ENCODE measurements at regions not wholly inside any gene's neighbourhood (a gene's known extent, or its start where the extent isn't known, plus 50 kb on each side); places are given as distances from the start of the nearest gene placed in this dataset.

DNA sequence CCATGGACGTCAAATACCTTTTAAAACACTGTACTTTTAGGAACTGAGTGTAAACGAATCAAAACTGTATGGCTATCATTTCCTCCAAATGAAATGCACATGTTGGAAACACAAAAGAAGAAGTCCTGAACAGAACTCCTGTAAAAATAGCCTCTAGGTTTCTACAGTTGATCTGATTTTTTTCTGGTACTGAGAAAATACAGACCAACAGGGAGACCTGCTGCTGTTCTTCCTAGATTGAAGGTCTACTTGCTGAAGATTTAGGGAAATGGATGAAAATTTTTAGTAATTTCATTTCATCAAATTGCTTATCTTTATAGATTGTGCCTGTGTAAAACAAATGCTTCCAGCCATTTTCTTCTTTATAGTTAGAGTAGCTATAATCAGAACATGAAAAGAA is 520.4 kb downstream of the SLITRK6 start:
- H3K4me3 ChIP-seq (ENCODE audit: low read length in 2 of 2) = no peak overlapping the region
- H3K4me1 ChIP-seq (ENCODE audit: control insufficient read depth, insufficient read depth, low read length) = no peaks in the 10 kb centered on the region
- H3K9me3 ChIP-seq (ENCODE audit: control insufficient read depth in 2 of 2, low read length in 2 of 2) = no peaks in the 10 kb centered on the region
- no peaks in the 10 kb centered on the region for H3K36me3 ChIP-seq (ENCODE audit: control insufficient read depth in 2 of 2, insufficient read depth in 2 of 2, low read length in 2 of 2)
- H3K27ac ChIP-seq (ENCODE audit: low read length) = no peak overlapping the region
- H3K27me3 ChIP-seq (ENCODE audit: control insufficient read depth in 1 of 2, insufficient read depth in 2 of 2, low read length in 2 of 2) = no peaks in the 10 kb centered on the region
- no peak overlapping the region for H3K9ac ChIP-seq (ENCODE audit: low read length in 2 of 2)

DNA sequence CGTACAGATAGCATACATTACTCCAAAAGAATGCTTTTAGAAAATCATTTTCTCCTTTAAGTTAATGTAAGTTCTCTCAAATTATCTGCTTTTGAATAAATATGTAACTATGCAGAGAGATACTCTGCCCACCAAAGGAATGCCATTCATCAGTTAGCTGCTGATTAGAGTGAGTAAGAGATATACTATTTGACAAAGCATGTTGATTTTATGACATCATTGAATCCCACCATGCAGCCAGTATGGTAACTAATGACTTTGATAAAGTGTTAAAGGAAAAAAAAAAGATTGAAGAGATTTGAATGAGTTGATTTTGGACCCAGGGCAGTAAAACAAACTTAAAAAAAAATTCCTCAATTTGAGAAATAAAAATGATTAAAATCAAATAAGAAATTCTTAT is 521.5 kb downstream of the SLITRK6 start:
- H3K4me3 ChIP-seq (ENCODE audit: low read length in 2 of 2) = no peak overlapping the region
- no peaks in the 10 kb centered on the region for H3K9me3 ChIP-seq (ENCODE audit: control insufficient read depth in 2 of 2, low read length in 2 of 2)
- H3K9ac ChIP-seq (ENCODE audit: low read length in 2 of 2) = no peak overlapping the region
- no peaks in the 10 kb centered on the region for H3K4me1 ChIP-seq (ENCODE audit: control insufficient read depth, insufficient read depth, low read length)
- no peaks in the 10 kb centered on the region for H3K36me3 ChIP-seq (ENCODE audit: control insufficient read depth in 2 of 2, insufficient read depth in 2 of 2, low read length in 2 of 2)
- no peak overlapping the region for H3K27ac ChIP-seq (ENCODE audit: low read length)
- H3K27me3 ChIP-seq (ENCODE audit: control insufficient read depth in 1 of 2, insufficient read depth in 2 of 2, low read length in 2 of 2) = no peaks in the 10 kb centered on the region

DNA sequence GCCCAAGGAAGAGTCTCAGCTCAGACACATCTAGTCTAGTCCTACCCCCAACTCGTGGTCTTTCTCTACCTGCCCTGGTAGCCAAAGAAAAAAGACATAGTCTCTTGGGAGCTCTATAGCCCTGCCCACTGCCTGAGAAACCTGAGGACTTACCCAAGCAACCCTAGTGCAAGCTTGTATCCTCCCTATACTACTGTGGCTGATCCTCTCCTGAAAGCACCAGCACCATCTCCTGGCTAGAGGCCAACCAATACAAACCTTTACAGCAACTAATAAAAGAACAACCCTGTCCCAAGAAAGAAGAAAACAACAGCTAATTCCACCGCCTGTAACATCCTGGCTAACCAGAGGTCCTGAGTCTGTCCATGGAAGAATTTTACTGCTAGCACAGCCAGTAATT is 532.4 kb downstream of the SLITRK6 start:
- no peak overlapping the region for H3K27ac ChIP-seq (ENCODE audit: low read length)
- no peak overlapping the region for H3K4me3 ChIP-seq (ENCODE audit: low read length in 2 of 2)
- H3K27me3 ChIP-seq (ENCODE audit: control insufficient read depth in 1 of 2, insufficient read depth in 2 of 2, low read length in 2 of 2) = no peaks in the 10 kb centered on the region
- no peaks in the 10 kb centered on the region for H3K9me3 ChIP-seq (ENCODE audit: control insufficient read depth in 2 of 2, low read length in 2 of 2)
- no peaks in the 10 kb centered on the region for H3K36me3 ChIP-seq (ENCODE audit: control insufficient read depth in 2 of 2, insufficient read depth in 2 of 2, low read length in 2 of 2)
- H3K4me1 ChIP-seq (ENCODE audit: control insufficient read depth, insufficient read depth, low read length) = no peaks in the 10 kb centered on the region
- no peak overlapping the region for H3K9ac ChIP-seq (ENCODE audit: low read length in 2 of 2)

DNA sequence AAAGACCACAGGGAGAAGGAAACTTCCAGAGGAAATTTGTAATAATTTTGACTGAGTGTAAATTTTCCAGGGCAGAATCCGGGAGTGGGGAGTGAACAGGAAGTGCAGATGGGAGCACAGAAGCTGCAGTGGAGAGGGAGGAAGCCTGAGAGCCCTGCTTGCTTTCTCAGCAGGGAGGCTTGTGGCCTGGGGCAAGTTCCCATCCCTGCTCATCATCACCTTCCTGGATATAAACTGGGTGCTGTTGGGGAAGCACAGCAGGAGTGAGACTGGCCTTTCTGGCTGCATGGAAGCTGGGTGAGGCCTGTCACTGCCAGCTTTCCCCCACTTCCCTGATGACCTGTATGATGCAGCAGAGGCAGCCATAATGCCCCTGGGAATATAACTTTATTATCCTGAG is 532.9 kb downstream of the SLITRK6 start:
- H3K36me3 ChIP-seq (ENCODE audit: control insufficient read depth in 2 of 2, insufficient read depth in 2 of 2, low read length in 2 of 2) = no peaks in the 10 kb centered on the region
- H3K9ac ChIP-seq (ENCODE audit: low read length in 2 of 2) = no peak overlapping the region
- no peak overlapping the region for H3K27ac ChIP-seq (ENCODE audit: low read length)
- no peak overlapping the region for H3K4me3 ChIP-seq (ENCODE audit: low read length in 2 of 2)
- no peaks in the 10 kb centered on the region for H3K27me3 ChIP-seq (ENCODE audit: control insufficient read depth in 1 of 2, insufficient read depth in 2 of 2, low read length in 2 of 2)
- H3K9me3 ChIP-seq (ENCODE audit: control insufficient read depth in 2 of 2, low read length in 2 of 2) = no peaks in the 10 kb centered on the region
- H3K4me1 ChIP-seq (ENCODE audit: control insufficient read depth, insufficient read depth, low read length) = no peaks in the 10 kb centered on the region

DNA sequence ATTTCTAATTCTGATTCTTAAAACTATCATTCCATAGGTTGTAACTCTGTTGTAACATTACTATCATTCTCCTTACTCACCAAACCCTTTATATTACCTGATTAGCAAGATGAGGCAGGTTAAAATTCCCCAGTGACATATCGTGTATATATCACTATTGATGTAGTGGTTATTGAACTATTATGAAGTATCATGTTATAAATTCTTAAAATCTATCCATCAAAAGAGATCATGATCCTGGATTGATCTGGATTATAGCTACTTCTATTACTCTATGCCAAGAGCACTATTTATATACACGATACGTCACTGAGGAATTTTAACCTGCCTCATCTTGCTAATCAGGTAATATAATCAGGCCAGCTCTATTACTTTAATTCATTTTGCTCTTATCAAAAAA is 533.9 kb downstream of the SLITRK6 start:
- Histone ChIP-seq H3K27me3 (ENCODE audit: control insufficient read depth in 1 of 2, insufficient read depth in 2 of 2, low read length in 2 of 2) (no peaks in the 10 kb centered on the region), H3K9me3 (ENCODE audit: control insufficient read depth in 2 of 2, low read length in 2 of 2) (no peaks in the 10 kb centered on the region), H3K36me3 (ENCODE audit: control insufficient read depth in 2 of 2, insufficient read depth in 2 of 2, low read length in 2 of 2) (no peaks in the 10 kb centered on the region), H3K27ac (ENCODE audit: low read length) (no peak overlapping the region), H3K4me3 (ENCODE audit: low read length in 2 of 2) (no peak overlapping the region), H3K4me1 (ENCODE audit: control insufficient read depth, insufficient read depth, low read length) (no peaks in the 10 kb centered on the region), H3K9ac (ENCODE audit: low read length in 2 of 2) (no peak overlapping the region)

DNA sequence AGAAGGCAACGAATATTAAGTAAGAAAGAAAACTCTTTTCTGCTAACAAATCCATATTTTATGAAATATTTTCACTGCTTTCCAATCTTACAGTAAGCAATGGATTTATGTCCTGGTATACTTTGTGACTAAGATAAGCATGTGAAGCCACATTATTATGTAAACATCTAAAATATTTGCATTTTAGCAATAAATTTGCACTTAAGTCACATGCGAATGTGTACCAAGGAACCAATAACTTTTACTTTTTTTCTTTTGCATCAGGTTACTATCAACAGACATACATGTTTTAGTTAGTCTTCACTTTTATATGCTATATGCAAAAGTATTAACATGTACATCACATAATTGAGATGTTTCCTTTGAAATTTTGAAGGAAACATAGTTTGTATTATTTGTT is 536.7 kb downstream of the SLITRK6 start:
- Histone ChIP-seq H3K9me3 (ENCODE audit: control insufficient read depth in 2 of 2, low read length in 2 of 2) (no peaks in the 10 kb centered on the region), H3K9ac (ENCODE audit: low read length in 2 of 2) (no peak overlapping the region), H3K4me1 (ENCODE audit: control insufficient read depth, insufficient read depth, low read length) (no peaks in the 10 kb centered on the region), H3K27ac (ENCODE audit: low read length) (no peak overlapping the region), H3K36me3 (ENCODE audit: control insufficient read depth in 2 of 2, insufficient read depth in 2 of 2, low read length in 2 of 2) (no peaks in the 10 kb centered on the region), H3K27me3 (ENCODE audit: control insufficient read depth in 1 of 2, insufficient read depth in 2 of 2, low read length in 2 of 2) (no peaks in the 10 kb centered on the region), H3K4me3 (ENCODE audit: low read length in 2 of 2) (no peak overlapping the region)

DNA sequence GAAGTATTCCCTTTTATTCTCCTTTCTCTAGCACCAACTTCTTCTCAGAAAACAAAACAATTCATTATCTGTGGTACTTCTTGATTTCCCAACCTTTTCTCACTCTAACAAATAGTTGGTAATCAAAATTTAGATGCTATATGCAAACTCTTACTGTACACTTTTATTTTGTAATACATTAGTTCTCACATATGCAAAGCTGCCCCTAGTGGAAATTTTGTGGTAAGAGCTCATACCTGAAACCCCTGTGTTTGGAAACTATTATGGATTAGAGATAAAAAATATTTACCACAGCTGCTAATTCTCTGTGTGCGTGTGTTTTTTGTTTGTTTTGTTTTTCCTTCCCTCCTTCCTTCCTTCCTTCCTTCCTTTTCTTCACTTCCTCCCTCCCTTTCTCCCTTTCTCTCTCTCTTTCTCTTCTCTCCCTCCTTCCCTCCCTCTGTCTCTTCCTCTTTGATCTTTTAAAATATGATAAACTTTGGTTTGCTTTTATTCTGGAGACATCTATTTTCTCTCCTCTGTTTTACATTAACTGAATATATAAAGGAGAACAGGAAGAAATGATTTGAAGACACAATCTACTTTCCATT is 537.4 kb downstream of the SLITRK6 start:
- Histone ChIP-seq H3K9ac (ENCODE audit: low read length in 2 of 2) (no peak overlapping the region), H3K27me3 (ENCODE audit: control insufficient read depth in 1 of 2, insufficient read depth in 2 of 2, low read length in 2 of 2) (no peaks in the 10 kb centered on the region), H3K9me3 (ENCODE audit: control insufficient read depth in 2 of 2, low read length in 2 of 2) (no peaks in the 10 kb centered on the region), H3K27ac (ENCODE audit: low read length) (no peak overlapping the region), H3K4me3 (ENCODE audit: low read length in 2 of 2) (no peak overlapping the region), H3K4me1 (ENCODE audit: control insufficient read depth, insufficient read depth, low read length) (no peaks in the 10 kb centered on the region), H3K36me3 (ENCODE audit: control insufficient read depth in 2 of 2, insufficient read depth in 2 of 2, low read length in 2 of 2) (no peaks in the 10 kb centered on the region)

DNA sequence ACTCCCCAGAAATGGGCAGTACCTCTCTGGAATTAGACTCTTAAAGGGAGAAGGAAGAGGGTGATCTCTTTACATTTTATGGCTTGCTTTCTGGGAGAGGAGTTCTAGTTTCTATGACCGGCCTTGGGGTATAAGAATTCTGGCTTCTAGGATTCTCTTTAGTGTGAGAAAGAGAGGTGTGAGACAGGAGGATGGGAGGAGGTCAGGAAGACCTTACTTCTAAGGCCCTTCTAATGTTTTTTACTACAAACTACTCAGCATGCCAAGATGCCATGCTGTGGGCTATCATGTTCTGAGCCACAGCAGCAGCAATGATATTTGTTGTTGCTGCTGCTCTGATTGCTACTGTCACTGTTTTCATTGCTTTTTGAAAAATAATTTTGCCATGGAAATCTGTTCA is 538.3 kb downstream of the SLITRK6 start:
- Histone ChIP-seq H3K4me1 (ENCODE audit: control insufficient read depth, insufficient read depth, low read length) (no peaks in the 10 kb centered on the region), H3K9ac (ENCODE audit: low read length in 2 of 2) (no peak overlapping the region), H3K9me3 (ENCODE audit: control insufficient read depth in 2 of 2, low read length in 2 of 2) (no peaks in the 10 kb centered on the region), H3K4me3 (ENCODE audit: low read length in 2 of 2) (no peak overlapping the region), H3K27me3 (ENCODE audit: control insufficient read depth in 1 of 2, insufficient read depth in 2 of 2, low read length in 2 of 2) (no peaks in the 10 kb centered on the region), H3K36me3 (ENCODE audit: control insufficient read depth in 2 of 2, insufficient read depth in 2 of 2, low read length in 2 of 2) (no peaks in the 10 kb centered on the region), H3K27ac (ENCODE audit: low read length) (no peak overlapping the region)

DNA sequence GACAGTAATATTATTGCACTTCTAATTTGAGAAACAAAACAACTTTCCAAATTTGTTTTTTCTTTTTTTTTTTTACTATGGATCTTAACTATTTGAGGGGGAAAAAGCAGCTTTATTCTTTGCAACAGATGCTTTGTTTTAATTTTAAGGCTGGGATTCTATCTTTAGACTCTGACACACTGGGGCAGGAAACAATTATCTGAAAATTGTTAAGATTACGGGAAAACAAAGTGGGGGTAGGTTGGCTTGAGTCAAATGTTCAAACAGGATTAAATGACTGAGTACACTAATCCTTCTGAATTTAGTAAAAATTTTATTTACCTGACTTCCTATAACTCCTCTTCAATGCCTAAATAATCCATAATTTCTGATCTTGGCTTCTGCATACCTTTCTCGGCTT is 543.2 kb downstream of the SLITRK6 start:
- Histone ChIP-seq H3K27ac (ENCODE audit: low read length) (no peak overlapping the region), H3K4me3 (ENCODE audit: low read length in 2 of 2) (no peak overlapping the region), H3K4me1 (ENCODE audit: control insufficient read depth, insufficient read depth, low read length) (no peaks in the 10 kb centered on the region), H3K36me3 (ENCODE audit: control insufficient read depth in 2 of 2, insufficient read depth in 2 of 2, low read length in 2 of 2) (no peaks in the 10 kb centered on the region), H3K9ac (ENCODE audit: low read length in 2 of 2) (no peak overlapping the region), H3K27me3 (ENCODE audit: control insufficient read depth in 1 of 2, insufficient read depth in 2 of 2, low read length in 2 of 2) (no peaks in the 10 kb centered on the region), H3K9me3 (ENCODE audit: control insufficient read depth in 2 of 2, low read length in 2 of 2) (no peaks in the 10 kb centered on the region)

DNA sequence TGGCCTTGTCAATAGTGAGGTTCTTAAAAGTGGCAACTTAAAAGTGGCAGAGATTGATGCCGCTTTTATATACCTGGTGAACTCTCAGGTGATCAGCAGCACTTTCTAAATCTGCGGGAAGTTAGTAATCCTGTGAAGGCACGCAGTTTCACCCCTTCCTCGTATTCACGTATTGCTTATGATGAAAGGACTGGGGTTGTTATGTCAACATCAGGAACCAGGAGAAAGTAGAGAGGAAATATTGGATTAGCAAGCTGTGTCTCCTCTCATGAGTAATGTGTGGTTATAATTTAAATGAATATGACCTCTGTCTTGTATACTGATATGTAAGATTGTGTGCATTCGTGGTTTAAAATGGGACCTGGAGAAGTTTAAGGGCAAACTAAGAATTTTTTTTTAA is 544.6 kb downstream of the SLITRK6 start:
- H3K36me3 ChIP-seq (ENCODE audit: control insufficient read depth in 2 of 2, insufficient read depth in 2 of 2, low read length in 2 of 2) = no peaks in the 10 kb centered on the region
- no peaks in the 10 kb centered on the region for H3K27me3 ChIP-seq (ENCODE audit: control insufficient read depth in 1 of 2, insufficient read depth in 2 of 2, low read length in 2 of 2)
- H3K4me1 ChIP-seq (ENCODE audit: control insufficient read depth, insufficient read depth, low read length) = no peaks in the 10 kb centered on the region
- H3K4me3 ChIP-seq (ENCODE audit: low read length in 2 of 2) = no peak overlapping the region
- no peak overlapping the region for H3K9ac ChIP-seq (ENCODE audit: low read length in 2 of 2)
- H3K9me3 ChIP-seq (ENCODE audit: control insufficient read depth in 2 of 2, low read length in 2 of 2) = no peaks in the 10 kb centered on the region
- no peak overlapping the region for H3K27ac ChIP-seq (ENCODE audit: low read length)

DNA sequence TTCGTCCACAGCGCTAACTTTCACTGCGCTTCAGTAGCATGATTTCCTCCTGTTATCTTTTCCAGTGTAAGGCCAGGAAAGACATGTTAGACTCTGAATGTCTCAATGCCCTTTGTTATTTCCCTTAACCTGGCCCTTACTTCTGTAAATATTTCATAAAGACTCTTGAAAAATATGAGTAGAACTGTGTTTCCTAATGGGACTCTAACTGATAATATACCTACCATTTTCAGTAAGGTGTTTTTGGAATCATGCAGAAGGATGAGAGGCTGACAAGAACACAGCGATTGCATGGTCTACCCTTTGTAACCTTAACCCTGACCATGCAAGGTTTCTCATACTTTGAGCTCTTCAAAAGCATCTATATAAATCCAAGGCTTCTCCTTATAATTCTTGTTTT is 550.1 kb downstream of the SLITRK6 start:
- Histone ChIP-seq H3K27me3 (ENCODE audit: control insufficient read depth in 1 of 2, insufficient read depth in 2 of 2, low read length in 2 of 2) (no peaks in the 10 kb centered on the region), H3K4me3 (ENCODE audit: low read length in 2 of 2) (no peak overlapping the region), H3K4me1 (ENCODE audit: control insufficient read depth, insufficient read depth, low read length) (no peaks in the 10 kb centered on the region), H3K9me3 (ENCODE audit: control insufficient read depth in 2 of 2, low read length in 2 of 2) (no peaks in the 10 kb centered on the region), H3K36me3 (ENCODE audit: control insufficient read depth in 2 of 2, insufficient read depth in 2 of 2, low read length in 2 of 2) (no peaks in the 10 kb centered on the region), H3K9ac (ENCODE audit: low read length in 2 of 2) (no peak overlapping the region), H3K27ac (ENCODE audit: low read length) (no peak overlapping the region)

Data from stomach smooth muscle (tissue), 2 donors.